GM12864 (cell line): ENCODE measurements at regions not wholly inside any gene's neighbourhood (a gene's known extent, or its start where the extent isn't known, plus 50 kb on each side); places are given as distances from the start of the nearest gene placed in this dataset.

Source experiments
- DNase-seq: peaks from one replicate; pipeline ENCODE4 v3.0.0-alpha.2; 2011; ENCODE audit warnings: low read depth
- H3K4me3 ChIP-seq: 2 replicates; pipeline ENCODE4 v1.5.1; 2011; ENCODE audit warnings: mild to moderate bottlenecking, low read depth, low read length, control low read depth
- CTCF ChIP-seq: IDR thresholded peaks from 2 replicates; pipeline ENCODE4 v1.5.1; 2011; ENCODE audit warnings: low read depth, mild to moderate bottlenecking, moderate library complexity, low read length, control low read depth, inconsistent platforms; ENCODE audit errors: missing control alignments

GRCh38 chr16:86682219-86682904 is 104.0 kb downstream of the FOXL1 start:
- no peak for DNase-seq
- TF ChIP-seq CTCF = no peak
- H3K4me3 ChIP-seq = no peak overlapping the region

- H3K4me3 ChIP-seq = no peak overlapping the region
- no peak for DNase-seq
- no peak for TF ChIP-seq CTCF
Measured at GRCh38 chr16:86683441-86684194, 105.3 kb downstream of the FOXL1 start.

- TF ChIP-seq CTCF = no peak
- no peak overlapping the region for H3K4me3 ChIP-seq
- DNase-seq = no peak
Measured at GRCh38 chr16:86685076-86685475, 106.7 kb downstream of the FOXL1 start.

- H3K4me3 ChIP-seq = no peak overlapping the region
- no peak for TF ChIP-seq CTCF
Measured at GRCh38 chr16:86690970-86691369, 112.6 kb downstream of the FOXL1 start.

GRCh38 chr16:86692426-86692825 is 114.1 kb downstream of the FOXL1 start:
- no peak for DNase-seq
- H3K4me3 ChIP-seq = no peak overlapping the region
- TF ChIP-seq CTCF = no peak

More at GRCh38 chr16:86690970-86691369, 112.6 kb downstream of the FOXL1 start:
- DNase-seq = no peak

GRCh38 chr16:86693033-86693432 is 114.7 kb downstream of the FOXL1 start:
- no peak overlapping the region for H3K4me3 ChIP-seq
- no peak for TF ChIP-seq CTCF
- no peak for DNase-seq
